Activated CD4-positive, alpha-beta T cell treated with anti-CD3 and anti-CD28 coated beads, Interleukin-2, amount 10 ng/mL, durations not matched to agents 24 days and 14 days (primary cell): ENCODE measurements at regions not wholly inside any gene's neighbourhood (a gene's known extent, or its start where the extent isn't known, plus 50 kb on each side); places are given as distances from the start of the nearest gene placed in this dataset.

Experiments used
- DNase-seq: peaks from one replicate; pipeline ENCODE4 v3.0.0; 2022
- H3K27ac Mint-ChIP-seq: one replicate; pipeline ENCODE4 v1.8.0; 2022; ENCODE audit warnings: mild to moderate bottlenecking, mixed read lengths
- H3K27me3 Mint-ChIP-seq: one replicate; pipeline ENCODE4 v1.8.0; 2022; ENCODE audit warnings: mixed read lengths
- H3K36me3 Mint-ChIP-seq: one replicate; pipeline ENCODE4 v1.8.0; 2022; ENCODE audit warnings: low read depth, mild to moderate bottlenecking, mixed read lengths
- H3K4me1 Mint-ChIP-seq: one replicate; pipeline ENCODE4 v1.8.0; 2021; ENCODE audit warnings: mixed read lengths
- H3K4me3 Mint-ChIP-seq: one replicate; pipeline ENCODE4 v1.8.0; 2022; ENCODE audit warnings: mild to moderate bottlenecking, moderate library complexity, mixed read lengths
- H3K9me3 Mint-ChIP-seq: one replicate; pipeline ENCODE4 v1.8.0; 2021; ENCODE audit warnings: mixed read lengths
- intact Hi-C: fragments of 100-400 bp; cut with micrococcal nuclease; formaldehyde crosslinking; loops from one replicate; pipeline ENCODE4 v1.15.1; 2023

GRCh38 chr6:91181416-91181815 lies 594.5 kb upstream of the MAP3K7 start:
- H3K4me1 Mint-ChIP-seq: no peaks in the 10 kb centered on the region
- no peaks in the 10 kb centered on the region for H3K36me3 Mint-ChIP-seq
- H3K27me3 Mint-ChIP-seq: no peaks in the 10 kb centered on the region
- peaks cover 2% of the 10 kb centered on the region for H3K9me3 Mint-ChIP-seq
- H3K27ac Mint-ChIP-seq: no peak overlapping the region
- intact Hi-C loops: no loop called here
- H3K4me3 Mint-ChIP-seq: no peak overlapping the region
- no peak for DNase-seq

GRCh38 chr6:91173651-91174050 lies 586.8 kb upstream of the MAP3K7 start:
- no peak overlapping the region for H3K27ac Mint-ChIP-seq
- H3K9me3 Mint-ChIP-seq: no peaks in the 10 kb centered on the region
- no peaks in the 10 kb centered on the region for H3K27me3 Mint-ChIP-seq
- intact Hi-C loops: no loop called here
- no peak overlapping the region for H3K4me3 Mint-ChIP-seq
- H3K4me1 Mint-ChIP-seq: no peaks in the 10 kb centered on the region
- DNase-seq: no peak
- H3K36me3 Mint-ChIP-seq: no peaks in the 10 kb centered on the region

GRCh38 chr6:91173186-91173585 lies 586.3 kb upstream of the MAP3K7 start:
- Mint-ChIP-seq H3K36me3 (no peaks in the 10 kb centered on the region), H3K4me1 (no peaks in the 10 kb centered on the region), H3K27me3 (no peaks in the 10 kb centered on the region), H3K4me3 (no peak overlapping the region), H3K27ac (no peak overlapping the region), H3K9me3 (no peaks in the 10 kb centered on the region)
- no peak for DNase-seq
- intact Hi-C loops: no loop called here

- no peak for DNase-seq
- H3K4me3 Mint-ChIP-seq: no peak overlapping the region
Observed at GRCh38 chr6:91171754-91172462, 585.0 kb upstream of the MAP3K7 start.

GRCh38 chr6:91167846-91168245 lies 581.0 kb upstream of the MAP3K7 start:
- no peak for DNase-seq
- no peak overlapping the region for H3K27ac Mint-ChIP-seq
- no peaks in the 10 kb centered on the region for H3K36me3 Mint-ChIP-seq
- H3K4me1 Mint-ChIP-seq: no peaks in the 10 kb centered on the region
- no peaks in the 10 kb centered on the region for H3K9me3 Mint-ChIP-seq
- intact Hi-C loops: no loop called here
- H3K27me3 Mint-ChIP-seq: no peaks in the 10 kb centered on the region
- no peak overlapping the region for H3K4me3 Mint-ChIP-seq

More at GRCh38 chr6:91171754-91172462, 585.0 kb upstream of the MAP3K7 start:
- H3K27me3 Mint-ChIP-seq: no peaks in the 10 kb centered on the region
- intact Hi-C loops: no loop called here
- H3K27ac Mint-ChIP-seq: no peak overlapping the region
- no peaks in the 10 kb centered on the region for H3K9me3 Mint-ChIP-seq
- no peaks in the 10 kb centered on the region for H3K4me1 Mint-ChIP-seq
- no peaks in the 10 kb centered on the region for H3K36me3 Mint-ChIP-seq

GRCh38 chr6:91166271-91167046 lies 579.6 kb upstream of the MAP3K7 start:
- DNase-seq: no peak
- Mint-ChIP-seq H3K4me3 (no peak overlapping the region), H3K27ac (no peak overlapping the region), H3K27me3 (no peaks in the 10 kb centered on the region), H3K4me1 (no peaks in the 10 kb centered on the region), H3K9me3 (no peaks in the 10 kb centered on the region), H3K36me3 (no peaks in the 10 kb centered on the region)
- intact Hi-C loops: no loop called here

GRCh38 chr6:91164105-91164504 lies 577.2 kb upstream of the MAP3K7 start:
- no peaks in the 10 kb centered on the region for H3K4me1 Mint-ChIP-seq
- H3K27ac Mint-ChIP-seq: no peak overlapping the region
- DNase-seq: no peak
- H3K4me3 Mint-ChIP-seq: no peak overlapping the region
- no peaks in the 10 kb centered on the region for H3K36me3 Mint-ChIP-seq
- H3K9me3 Mint-ChIP-seq: no peaks in the 10 kb centered on the region
- H3K27me3 Mint-ChIP-seq: no peaks in the 10 kb centered on the region
- intact Hi-C loops: no loop called here

- DNase-seq: no peak
- H3K36me3 Mint-ChIP-seq: no peaks in the 10 kb centered on the region
- intact Hi-C loops: no loop called here
- H3K27me3 Mint-ChIP-seq: no peaks in the 10 kb centered on the region
- H3K27ac Mint-ChIP-seq: no peak overlapping the region
- no peaks in the 10 kb centered on the region for H3K4me1 Mint-ChIP-seq
- no peak overlapping the region for H3K4me3 Mint-ChIP-seq
- H3K9me3 Mint-ChIP-seq: no peaks in the 10 kb centered on the region
Observed at GRCh38 chr6:91161246-91161645, 574.4 kb upstream of the MAP3K7 start.

GRCh38 chr6:91155129-91155785 lies 568.4 kb upstream of the MAP3K7 start:
- DNase-seq: no peak
- intact Hi-C loops: no loop called here
- no peaks in the 10 kb centered on the region for H3K4me1 Mint-ChIP-seq
- no peak overlapping the region for H3K4me3 Mint-ChIP-seq
- no peaks in the 10 kb centered on the region for H3K9me3 Mint-ChIP-seq
- H3K36me3 Mint-ChIP-seq: no peaks in the 10 kb centered on the region
- H3K27ac Mint-ChIP-seq: no peak overlapping the region
- H3K27me3 Mint-ChIP-seq: peaks cover 1% of the 10 kb centered on the region

- Mint-ChIP-seq H3K36me3 (no peaks in the 10 kb centered on the region), H3K4me1 (no peaks in the 10 kb centered on the region), H3K4me3 (no peak overlapping the region), H3K27ac (no peak overlapping the region), H3K9me3 (no peaks in the 10 kb centered on the region), H3K27me3 (peaks cover 1% of the 10 kb centered on the region)
- intact Hi-C loops: no loop called here
- DNase-seq: no peak
Observed at GRCh38 chr6:91152824-91153223, 566.0 kb upstream of the MAP3K7 start.

- H3K27ac Mint-ChIP-seq: no peak overlapping the region
- intact Hi-C loops: no loop called here
- H3K9me3 Mint-ChIP-seq: no peaks in the 10 kb centered on the region
- DNase-seq: no peak
- no peaks in the 10 kb centered on the region for H3K36me3 Mint-ChIP-seq
- peaks cover 1% of the 10 kb centered on the region for H3K27me3 Mint-ChIP-seq
- H3K4me3 Mint-ChIP-seq: no peak overlapping the region
- no peaks in the 10 kb centered on the region for H3K4me1 Mint-ChIP-seq
Observed at GRCh38 chr6:91149956-91150705, 563.3 kb upstream of the MAP3K7 start.

- intact Hi-C loops: no loop called here
- Mint-ChIP-seq H3K27me3 (peaks cover 1% of the 10 kb centered on the region), H3K4me1 (no peaks in the 10 kb centered on the region), H3K27ac (no peak overlapping the region), H3K9me3 (no peaks in the 10 kb centered on the region), H3K36me3 (no peaks in the 10 kb centered on the region), H3K4me3 (no peak overlapping the region)
- DNase-seq: no peak
Observed at GRCh38 chr6:91149246-91149955, 562.5 kb upstream of the MAP3K7 start.

- Mint-ChIP-seq H3K36me3 (no peaks in the 10 kb centered on the region), H3K4me1 (no peaks in the 10 kb centered on the region), H3K27me3 (no peaks in the 10 kb centered on the region), H3K9me3 (no peaks in the 10 kb centered on the region), H3K4me3 (no peak overlapping the region), H3K27ac (no peak overlapping the region)
- no peak for DNase-seq
- intact Hi-C loops: no loop called here
Observed at GRCh38 chr6:91144126-91144525, 557.3 kb upstream of the MAP3K7 start.
